NK-92 treated with Interleukin-12 subunit alpha and Interleukin-12 subunit beta, amount 100 ng/mL, for 24 hours (cell line): ENCODE measurements at regions not wholly inside any gene's neighbourhood (a gene's known extent, or its start where the extent isn't known, plus 50 kb on each side); places are given as distances from the start of the nearest gene placed in this dataset.
"Not testable (repeated sequence)": the region's sequence is repeated elsewhere in the genome, so short reads cannot be mapped to it uniquely, and the experiment has no call there.

Experiments used
- DNase-seq: peaks from one replicate; lab custom pipeline; 2025; lab: John Stamatoyannopoulos, UW

- no peak for DNase-seq
Measured at GRCh38 chr3:148494451-148494850, 203.3 kb upstream of the AGTR1 start.

- no peak for DNase-seq
Measured at GRCh38 chr3:148500881-148501280, 196.8 kb upstream of the AGTR1 start.

GRCh38 chr3:148510116-148510515, 187.6 kb upstream of the AGTR1 start:
- DNase-seq, result no peak

GRCh38 chr3:148510561-148510960, 187.1 kb upstream of the AGTR1 start:
- DNase-seq, result no peak

GRCh38 chr3:148512648-148513047, 185.1 kb upstream of the AGTR1 start:
- no peak for DNase-seq

GRCh38 chr3:148513096-148513543, 184.6 kb upstream of the AGTR1 start:
- no peak for DNase-seq

- no peak for DNase-seq
Measured at GRCh38 chr3:148518520-148518919, 179.2 kb upstream of the AGTR1 start.

- DNase-seq, result not testable (repeated sequence)
Measured at GRCh38 chr3:148525621-148526020, 172.1 kb upstream of the AGTR1 start.

- no peak for DNase-seq
Measured at GRCh38 chr3:148528024-148528423, 169.7 kb upstream of the AGTR1 start.

- DNase-seq, result no peak
Measured at GRCh38 chr3:148531836-148532235, 165.9 kb upstream of the AGTR1 start.

GRCh38 chr3:148532326-148532725, 165.4 kb upstream of the AGTR1 start:
- peak; percentile 41 for DNase-seq

GRCh38 chr3:148532774-148533173, 164.9 kb upstream of the AGTR1 start:
- no peak for DNase-seq

- no peak for DNase-seq
Measured at GRCh38 chr3:148534089-148534988, 163.4 kb upstream of the AGTR1 start.

- DNase-seq, result no peak
Measured at GRCh38 chr3:148535001-148535400, 162.7 kb upstream of the AGTR1 start.

- no peak for DNase-seq
Measured at GRCh38 chr3:148540266-148540665, 157.4 kb upstream of the AGTR1 start.

GRCh38 chr3:148540851-148541250, 156.9 kb upstream of the AGTR1 start:
- no peak for DNase-seq

GRCh38 chr3:148546959-148547358, 150.7 kb upstream of the AGTR1 start:
- DNase-seq, result no peak

- DNase-seq, result no peak
Measured at GRCh38 chr3:148551767-148552260, 145.9 kb upstream of the AGTR1 start.

GRCh38 chr3:148554367-148554766, 143.3 kb upstream of the AGTR1 start:
- no peak for DNase-seq

- no peak for DNase-seq
Measured at GRCh38 chr3:148556664-148557063, 141.0 kb upstream of the AGTR1 start.

- not testable (repeated sequence) for DNase-seq
Measured at GRCh38 chr3:148577579-148577978, 120.1 kb upstream of the AGTR1 start.

- no peak for DNase-seq
Measured at GRCh38 chr3:148582126-148582525, 115.6 kb upstream of the AGTR1 start.

GRCh38 chr3:148583793-148584192, 113.9 kb upstream of the AGTR1 start:
- DNase-seq, result no peak

- DNase-seq, result no peak
Measured at GRCh38 chr3:148584438-148584837, 113.3 kb upstream of the AGTR1 start.
